Loucy (cell line): ENCODE measurements at regions not wholly inside any gene's neighbourhood (a gene's known extent, or its start where the extent isn't known, plus 50 kb on each side); places are given as distances from the start of the nearest gene placed in this dataset.

Experiments used
- H2AFZ ChIP-seq: fragments of 200-600 bp; sonication (generic); 2 replicates; pipeline ENCODE4 v1.6.0; 2016; ENCODE audit warnings: antibody characterized with exemption, mild to moderate bottlenecking, low read length, moderate library complexity
- H3F3A ChIP-seq: fragments of 200-600 bp; 2 replicates; pipeline ENCODE4 v1.6.0; 2016; ENCODE audit warnings: antibody characterized with exemption, low read depth, mild to moderate bottlenecking
- H3K27me3 ChIP-seq: fragments of 200-600 bp; sonication (generic); 2 replicates; pipeline ENCODE4 v1.6.1; 2014; ENCODE audit warnings: low read length, mild to moderate bottlenecking; ENCODE audit not compliant: insufficient read depth, poor library complexity, severe bottlenecking
- H3K36me3 ChIP-seq: fragments of 200-600 bp; sonication (generic); 2 replicates; pipeline ENCODE4 v1.6.1; 2016; ENCODE audit warnings: low read length; ENCODE audit not compliant: insufficient read depth
- H3K4me1 ChIP-seq: fragments of 200-600 bp; sonication (generic); 2 replicates; pipeline ENCODE4 v1.5.1; 2014; ENCODE audit warnings: low read length, mild to moderate bottlenecking; ENCODE audit not compliant: insufficient read depth, poor library complexity, severe bottlenecking
- H3K4me2 ChIP-seq: fragments of 200-600 bp; sonication (generic); 2 replicates; pipeline ENCODE4 v1.6.0; 2014; ENCODE audit warnings: antibody characterized with exemption, low read length, low read depth, mild to moderate bottlenecking; ENCODE audit not compliant: poor library complexity, severe bottlenecking
- H3K4me3 ChIP-seq: fragments of 200-600 bp; sonication (generic); 2 replicates; pipeline ENCODE4 v1.5.1; 2014; ENCODE audit warnings: low read length, mild to moderate bottlenecking, mixed read lengths; ENCODE audit not compliant: poor library complexity, severe bottlenecking
- H3K79me2 ChIP-seq: fragments of 200-600 bp; sonication (generic); 2 replicates; pipeline ENCODE4 v1.6.1; 2014; ENCODE audit warnings: low read length; ENCODE audit not compliant: insufficient read depth
- H3K9ac ChIP-seq: fragments of 200-600 bp; sonication (generic); 2 replicates; pipeline ENCODE4 v1.6.0; 2014; ENCODE audit warnings: mild to moderate bottlenecking, low read depth, low read length, moderate library complexity; ENCODE audit not compliant: poor library complexity, severe bottlenecking
- H3K9me2 ChIP-seq: fragments of 200-600 bp; sonication (generic); replicated peaks from 2 replicates; pipeline ENCODE4 v1.6.1; 2016; ENCODE audit warnings: low read depth, low read length, mixed read lengths
- H3K9me3 ChIP-seq: fragments of 200-600 bp; sonication (generic); 2 replicates; pipeline ENCODE4 v1.6.1; 2014; ENCODE audit warnings: mild to moderate bottlenecking, antibody characterized with exemption, low read length, low read depth; ENCODE audit not compliant: insufficient read depth
- H4K20me1 ChIP-seq: fragments of 200-600 bp; sonication (generic); 2 replicates; pipeline ENCODE4 v1.6.0; 2014; ENCODE audit warnings: antibody characterized with exemption, low read length, mild to moderate bottlenecking; ENCODE audit not compliant: insufficient read depth, poor library complexity, severe bottlenecking
- EZH2phosphoT487 ChIP-seq: fragments of 200-600 bp; IDR thresholded peaks from 2 replicates; pipeline ENCODE4 v1.6.1; 2018; ENCODE audit warnings: antibody characterized with exemption, mild to moderate bottlenecking, moderate library complexity, borderline replicate concordance
- TF ChIP-seq, protein P1 (sequence below): fragments of 200-600 bp; sonication (generic); conservative IDR thresholded peaks from 2 replicates; pipeline ENCODE4 v1.5.1; 2014; ENCODE audit warnings: mild to moderate bottlenecking, antibody characterized with exemption, low read length

- TF ChIP-seq EZH2phosphoT487, result no peak
- TF ChIP-seq, protein P1, sequence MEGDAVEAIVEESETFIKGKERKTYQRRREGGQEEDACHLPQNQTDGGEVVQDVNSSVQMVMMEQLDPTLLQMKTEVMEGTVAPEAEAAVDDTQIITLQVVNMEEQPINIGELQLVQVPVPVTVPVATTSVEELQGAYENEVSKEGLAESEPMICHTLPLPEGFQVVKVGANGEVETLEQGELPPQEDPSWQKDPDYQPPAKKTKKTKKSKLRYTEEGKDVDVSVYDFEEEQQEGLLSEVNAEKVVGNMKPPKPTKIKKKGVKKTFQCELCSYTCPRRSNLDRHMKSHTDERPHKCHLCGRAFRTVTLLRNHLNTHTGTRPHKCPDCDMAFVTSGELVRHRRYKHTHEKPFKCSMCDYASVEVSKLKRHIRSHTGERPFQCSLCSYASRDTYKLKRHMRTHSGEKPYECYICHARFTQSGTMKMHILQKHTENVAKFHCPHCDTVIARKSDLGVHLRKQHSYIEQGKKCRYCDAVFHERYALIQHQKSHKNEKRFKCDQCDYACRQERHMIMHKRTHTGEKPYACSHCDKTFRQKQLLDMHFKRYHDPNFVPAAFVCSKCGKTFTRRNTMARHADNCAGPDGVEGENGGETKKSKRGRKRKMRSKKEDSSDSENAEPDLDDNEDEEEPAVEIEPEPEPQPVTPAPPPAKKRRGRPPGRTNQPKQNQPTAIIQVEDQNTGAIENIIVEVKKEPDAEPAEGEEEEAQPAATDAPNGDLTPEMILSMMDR, result no peak
- Histone ChIP-seq H3K79me2 (no peaks in the 10 kb centered on the region), H3K4me3 (no peak overlapping the region), H4K20me1 (no peaks in the 10 kb centered on the region), H3K9ac (no peak overlapping the region), H3K36me3 (no peaks in the 10 kb centered on the region), H3K9me2 (no peaks in the 10 kb centered on the region), H3K9me3 (no peaks in the 10 kb centered on the region), H3K4me1 (no peaks in the 10 kb centered on the region), H3K27me3 (no peaks in the 10 kb centered on the region), H3K4me2 (no peak overlapping the region), H3F3A (no peaks in the 10 kb centered on the region), H2AFZ (no peak overlapping the region)
Observed at GRCh38 chr4:13703096-13703495, 75.6 kb upstream of the BOD1L1 start.

DNA sequence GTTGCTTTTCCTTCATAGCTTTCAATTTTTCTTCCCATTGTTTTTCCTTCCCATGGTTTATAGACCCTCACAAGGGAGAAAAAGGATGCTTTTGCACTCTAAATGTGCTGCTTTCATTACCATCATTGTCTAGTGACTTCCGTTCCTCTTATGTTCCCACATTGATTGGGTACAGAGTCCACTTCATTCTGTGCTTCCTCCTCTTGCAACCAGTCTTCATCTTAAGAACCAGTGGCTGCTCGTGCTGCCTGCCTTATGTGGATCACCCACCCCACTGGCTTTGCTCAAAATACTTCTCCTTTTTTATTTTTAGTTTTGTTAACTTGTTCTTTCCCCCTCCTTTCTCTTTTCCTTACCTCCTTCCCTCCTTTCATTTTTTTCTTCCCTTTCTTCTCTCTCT is 76.5 kb upstream of the BOD1L1 start:
- Histone ChIP-seq H3K4me3 (no peak overlapping the region), H3K9me3 (no peaks in the 10 kb centered on the region), H3K4me2 (no peak overlapping the region), H3K27me3 (no peaks in the 10 kb centered on the region), H3K4me1 (no peaks in the 10 kb centered on the region), H3K9me2 (no peaks in the 10 kb centered on the region), H2AFZ (no peak overlapping the region), H4K20me1 (no peaks in the 10 kb centered on the region), H3K36me3 (no peaks in the 10 kb centered on the region), H3K79me2 (no peaks in the 10 kb centered on the region), H3K9ac (no peak overlapping the region), H3F3A (no peaks in the 10 kb centered on the region)
- TF ChIP-seq EZH2phosphoT487, result no peak
- TF ChIP-seq, protein P1, result no peak

- Histone ChIP-seq H4K20me1 (no peaks in the 10 kb centered on the region), H3K9ac (no peak overlapping the region), H3K79me2 (no peaks in the 10 kb centered on the region), H3K27me3 (no peaks in the 10 kb centered on the region), H3K4me2 (no peak overlapping the region), H3K4me1 (no peaks in the 10 kb centered on the region), H3K36me3 (no peaks in the 10 kb centered on the region), H2AFZ (no peak overlapping the region), H3F3A (no peaks in the 10 kb centered on the region), H3K4me3 (no peak overlapping the region), H3K9me2 (no peaks in the 10 kb centered on the region), H3K9me3 (no peaks in the 10 kb centered on the region)
- TF ChIP-seq, protein P1, result no peak
- TF ChIP-seq EZH2phosphoT487, result no peak
Observed at GRCh38 chr4:13704761-13705160, 77.2 kb upstream of the BOD1L1 start.
